ENCODE measurements at regions not wholly inside any gene's neighbourhood (a gene's known extent, or its start where the extent isn't known, plus 50 kb on each side); places are given as distances from the start of the nearest gene placed in this dataset.
A peak's percentile ranks its signal among the peaks of the same experiment; 100 is the strongest.

GRCh38 chr1:219281831-219282230 is 108.2 kb downstream of the LYPLAL1 start:
- DNase-seq (no peak), ATAC-seq (no peak)
- no peaks in the 10 kb centered on the region for H3K36me3 Mint-ChIP-seq (ENCODE audit: low read depth)
- no peaks in the 10 kb centered on the region for H3K27me3 Mint-ChIP-seq
- no peak overlapping the region for H3K4me3 Mint-ChIP-seq
- no peaks in the 10 kb centered on the region for H3K4me1 Mint-ChIP-seq
- H3K27ac Mint-ChIP-seq, result no peak overlapping the region
- H3K9me3 ChIP-seq (ENCODE audit: control insufficient read depth, low read length, poor library complexity, severe bottlenecking), result no peaks in the 10 kb centered on the region

GRCh38 chr1:219279017-219279770 is 105.5 kb downstream of the LYPLAL1 start:
- peaks cover 3% of the 10 kb centered on the region for H3K9me3 ChIP-seq (ENCODE audit: control insufficient read depth, low read length, poor library complexity, severe bottlenecking)
- no peaks in the 10 kb centered on the region for H3K36me3 Mint-ChIP-seq (ENCODE audit: low read depth)
- no peak overlapping the region for H3K27ac Mint-ChIP-seq
- ATAC-seq, result no peak
- no peak for DNase-seq
- H3K4me3 Mint-ChIP-seq, result no peak overlapping the region
- H3K27me3 Mint-ChIP-seq, result no peaks in the 10 kb centered on the region
- no peaks in the 10 kb centered on the region for H3K4me1 Mint-ChIP-seq

- H3K27me3 Mint-ChIP-seq, result no peaks in the 10 kb centered on the region
- DNase-seq, result no peak
- H3K4me3 Mint-ChIP-seq, result no peak overlapping the region
- H3K36me3 Mint-ChIP-seq (ENCODE audit: low read depth), result no peaks in the 10 kb centered on the region
- peaks cover 3% of the 10 kb centered on the region for H3K9me3 ChIP-seq (ENCODE audit: control insufficient read depth, low read length, poor library complexity, severe bottlenecking)
- no peak for ATAC-seq
- no peak overlapping the region for H3K27ac Mint-ChIP-seq
- H3K4me1 Mint-ChIP-seq, result no peaks in the 10 kb centered on the region
Observed at GRCh38 chr1:219278288-219278687, 104.6 kb downstream of the LYPLAL1 start.

- Mint-ChIP-seq H3K27me3 (no peaks in the 10 kb centered on the region), H3K4me1 (no peaks in the 10 kb centered on the region), H3K4me3 (no peak overlapping the region), H3K27ac (no peak overlapping the region), H3K36me3 (ENCODE audit: low read depth) (no peaks in the 10 kb centered on the region)
- DNase-seq, result no peak
- H3K9me3 ChIP-seq (ENCODE audit: control insufficient read depth, low read length, poor library complexity, severe bottlenecking), result peaks cover 3% of the 10 kb centered on the region
- ATAC-seq, result no peak
Observed at GRCh38 chr1:219277304-219278105, 103.8 kb downstream of the LYPLAL1 start.

GRCh38 chr1:219276049-219276738 is 102.5 kb downstream of the LYPLAL1 start:
- Mint-ChIP-seq H3K4me3 (no peak overlapping the region), H3K36me3 (ENCODE audit: low read depth) (no peaks in the 10 kb centered on the region), H3K27me3 (no peaks in the 10 kb centered on the region), H3K4me1 (no peaks in the 10 kb centered on the region), H3K27ac (no peak overlapping the region)
- ATAC-seq (no peak), DNase-seq (no peak)
- H3K9me3 ChIP-seq (ENCODE audit: control insufficient read depth, low read length, poor library complexity, severe bottlenecking), result peaks cover 3% of the 10 kb centered on the region

GRCh38 chr1:219273088-219273686 is 99.5 kb downstream of the LYPLAL1 start:
- ATAC-seq, result no peak
- H3K27ac Mint-ChIP-seq, result peak overlapping the region; percentile 37

GRCh38 chr1:219271818-219272535 is 98.3 kb downstream of the LYPLAL1 start:
- DNase-seq (no peak), ATAC-seq (no peak)
- H3K4me3 Mint-ChIP-seq, result no peak overlapping the region
- H3K27ac Mint-ChIP-seq, result no peak overlapping the region
- no peaks in the 10 kb centered on the region for H3K36me3 Mint-ChIP-seq (ENCODE audit: low read depth)
- peaks cover 3% of the 10 kb centered on the region for H3K9me3 ChIP-seq (ENCODE audit: control insufficient read depth, low read length, poor library complexity, severe bottlenecking)
- no peaks in the 10 kb centered on the region for H3K27me3 Mint-ChIP-seq
- no peaks in the 10 kb centered on the region for H3K4me1 Mint-ChIP-seq

More at GRCh38 chr1:219273088-219273686, 99.5 kb downstream of the LYPLAL1 start:
- DNase-seq, result no peak
- Mint-ChIP-seq H3K36me3 (ENCODE audit: low read depth) (no peaks in the 10 kb centered on the region), H3K27me3 (no peaks in the 10 kb centered on the region), H3K4me3 (no peak overlapping the region), H3K4me1 (no peaks in the 10 kb centered on the region)
- peaks cover 3% of the 10 kb centered on the region for H3K9me3 ChIP-seq (ENCODE audit: control insufficient read depth, low read length, poor library complexity, severe bottlenecking)

GRCh38 chr1:219269171-219269570 is 95.5 kb downstream of the LYPLAL1 start:
- no peak for ATAC-seq
- Mint-ChIP-seq H3K36me3 (ENCODE audit: low read depth) (no peaks in the 10 kb centered on the region), H3K4me1 (no peaks in the 10 kb centered on the region), H3K4me3 (no peak overlapping the region), H3K27me3 (no peaks in the 10 kb centered on the region), H3K27ac (no peak overlapping the region)
- no peaks in the 10 kb centered on the region for H3K9me3 ChIP-seq (ENCODE audit: control insufficient read depth, low read length, poor library complexity, severe bottlenecking)
- DNase-seq, result no peak

GRCh38 chr1:219266524-219266923 is 92.8 kb downstream of the LYPLAL1 start:
- Mint-ChIP-seq H3K4me1 (no peaks in the 10 kb centered on the region), H3K27ac (no peak overlapping the region), H3K27me3 (no peaks in the 10 kb centered on the region), H3K4me3 (no peak overlapping the region), H3K36me3 (ENCODE audit: low read depth) (no peaks in the 10 kb centered on the region)
- no peak for ATAC-seq
- no peaks in the 10 kb centered on the region for H3K9me3 ChIP-seq (ENCODE audit: control insufficient read depth, low read length, poor library complexity, severe bottlenecking)
- no peak for DNase-seq

GRCh38 chr1:219265026-219265515 is 91.4 kb downstream of the LYPLAL1 start:
- no peaks in the 10 kb centered on the region for H3K9me3 ChIP-seq (ENCODE audit: control insufficient read depth, low read length, poor library complexity, severe bottlenecking)
- Mint-ChIP-seq H3K36me3 (ENCODE audit: low read depth) (no peaks in the 10 kb centered on the region), H3K27ac (no peak overlapping the region), H3K27me3 (no peaks in the 10 kb centered on the region), H3K4me1 (no peaks in the 10 kb centered on the region), H3K4me3 (no peak overlapping the region)
- DNase-seq (no peak), ATAC-seq (no peak)

GRCh38 chr1:219264561-219264960 is 90.9 kb downstream of the LYPLAL1 start:
- Mint-ChIP-seq H3K27ac (no peak overlapping the region), H3K4me1 (no peaks in the 10 kb centered on the region), H3K4me3 (no peak overlapping the region), H3K36me3 (ENCODE audit: low read depth) (no peaks in the 10 kb centered on the region), H3K27me3 (no peaks in the 10 kb centered on the region)
- ATAC-seq (no peak), DNase-seq (no peak)
- no peaks in the 10 kb centered on the region for H3K9me3 ChIP-seq (ENCODE audit: control insufficient read depth, low read length, poor library complexity, severe bottlenecking)

Measured in T-helper 17 cell (primary cell).